ENCODE measurements at regions not wholly inside any gene's neighbourhood (a gene's known extent, or its start where the extent isn't known, plus 50 kb on each side); places are given as distances from the start of the nearest gene placed in this dataset.
"Not testable (repeated sequence)": the region's sequence is repeated elsewhere in the genome, so short reads cannot be mapped to it uniquely, and the experiment has no call there.

GRCh38 chr14:94821705-94822104 is 51.8 kb upstream of the GSC start:
- no peak for DNase-seq

DNA sequence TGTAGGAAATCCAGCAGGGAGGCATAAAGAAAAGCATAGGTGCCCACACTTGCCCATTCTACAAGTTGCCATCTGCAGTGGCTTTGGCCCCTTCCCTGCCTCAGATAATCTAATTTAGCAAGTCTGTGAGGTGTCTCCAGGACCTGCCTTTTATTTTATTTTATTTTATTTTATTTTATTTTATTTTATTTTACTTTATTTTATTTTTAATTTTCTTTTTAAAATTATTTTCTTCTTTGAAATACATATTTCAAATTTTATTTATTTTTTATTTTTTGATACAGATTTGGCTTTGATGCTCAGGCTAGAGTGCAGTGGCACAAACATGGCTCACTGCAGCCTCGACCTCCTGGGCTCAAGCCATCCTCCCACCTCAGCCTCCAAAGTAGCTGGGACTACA is 51.0 kb upstream of the GSC start:
- not testable (repeated sequence) for DNase-seq

Data from CD4-positive, alpha-beta T cell treated with Interleukin-12 subunit alpha and Interleukin-12 subunit beta, for 1 hour (primary cell).